Calu3 (cell line): ENCODE measurements at regions not wholly inside any gene's neighbourhood (a gene's known extent, or its start where the extent isn't known, plus 50 kb on each side); places are given as distances from the start of the nearest gene placed in this dataset.

Experiments used
- BruUV-seq: library from RNA; stranded (reverse); fragments of 400-500 nt; replicated peaks from 2 replicates; lab custom pipeline; 2021; lab: Mats Ljungman, UMichigan
- CTCF ChIA-PET: fragments of 300-600 bp; sonication (Branson Sonifier 250); formaldehyde crosslinking; loops from one replicate; lab custom pipeline; 2022; ENCODE audit warnings: antibody characterized with exemption; lab: Charles Lee
- DNase-seq: peaks from one replicate; pipeline ENCODE4 v3.0.0; 2022
- H3K27ac Mint-ChIP-seq: one replicate; pipeline ENCODE4 v1.8.0; 2022; ENCODE audit warnings: mixed read lengths; ENCODE audit not compliant: unreplicated experiment
- H3K27me3 Mint-ChIP-seq: one replicate; pipeline ENCODE4 v1.8.0; 2022; ENCODE audit warnings: mixed read lengths; ENCODE audit not compliant: unreplicated experiment
- H3K36me3 Mint-ChIP-seq: one replicate; pipeline ENCODE4 v1.8.0; 2022; ENCODE audit warnings: mild to moderate bottlenecking, moderate library complexity, mixed read lengths; ENCODE audit not compliant: insufficient read depth, unreplicated experiment
- H3K4me1 Mint-ChIP-seq: one replicate; pipeline ENCODE4 v1.8.0; 2022; ENCODE audit warnings: mild to moderate bottlenecking, low read depth, mixed read lengths; ENCODE audit not compliant: unreplicated experiment
- H3K4me3 Mint-ChIP-seq: one replicate; pipeline ENCODE4 v1.8.0; 2022; ENCODE audit warnings: mild to moderate bottlenecking, low read depth, moderate library complexity, mixed read lengths; ENCODE audit not compliant: unreplicated experiment
- H3K9me3 Mint-ChIP-seq: one replicate; pipeline ENCODE4 v1.8.0; 2022; ENCODE audit warnings: low read depth, mixed read lengths; ENCODE audit not compliant: unreplicated experiment
- intact Hi-C: fragments of 100-400 bp; cut with micrococcal nuclease; formaldehyde crosslinking; loops from one replicate; pipeline ENCODE4 v1.10.0; 2022; ENCODE audit not compliant: unreplicated experiment
- TF ChIP-seq, protein P1 (sequence below): fragments of 200-600 bp; IDR thresholded peaks from one replicate; pipeline ENCODE4 v1.8.0; 2022; ENCODE audit warnings: antibody characterized with exemption; ENCODE audit not compliant: unreplicated experiment

DNA sequence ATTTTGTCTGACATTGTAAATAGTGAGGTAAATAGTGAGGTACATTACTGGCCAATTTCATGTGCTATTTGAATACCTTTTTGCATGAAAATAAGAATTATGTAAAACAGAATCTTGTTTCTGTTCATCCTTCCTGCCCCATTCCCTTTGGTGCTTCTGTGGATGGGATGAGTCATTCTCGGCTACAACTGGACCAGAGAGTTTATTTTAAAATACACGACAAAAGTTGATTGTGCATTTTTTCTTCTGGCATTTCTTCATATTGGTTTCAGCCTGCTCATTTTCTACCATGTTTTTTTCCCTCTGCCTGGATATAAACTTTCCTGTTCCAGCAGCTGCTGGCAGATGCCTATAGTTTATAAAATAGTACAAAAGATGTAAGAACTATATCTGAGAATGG is 107.5 kb downstream of the CYSLTR2 start:
- no peak for DNase-seq
- TF ChIP-seq, protein P1, sequence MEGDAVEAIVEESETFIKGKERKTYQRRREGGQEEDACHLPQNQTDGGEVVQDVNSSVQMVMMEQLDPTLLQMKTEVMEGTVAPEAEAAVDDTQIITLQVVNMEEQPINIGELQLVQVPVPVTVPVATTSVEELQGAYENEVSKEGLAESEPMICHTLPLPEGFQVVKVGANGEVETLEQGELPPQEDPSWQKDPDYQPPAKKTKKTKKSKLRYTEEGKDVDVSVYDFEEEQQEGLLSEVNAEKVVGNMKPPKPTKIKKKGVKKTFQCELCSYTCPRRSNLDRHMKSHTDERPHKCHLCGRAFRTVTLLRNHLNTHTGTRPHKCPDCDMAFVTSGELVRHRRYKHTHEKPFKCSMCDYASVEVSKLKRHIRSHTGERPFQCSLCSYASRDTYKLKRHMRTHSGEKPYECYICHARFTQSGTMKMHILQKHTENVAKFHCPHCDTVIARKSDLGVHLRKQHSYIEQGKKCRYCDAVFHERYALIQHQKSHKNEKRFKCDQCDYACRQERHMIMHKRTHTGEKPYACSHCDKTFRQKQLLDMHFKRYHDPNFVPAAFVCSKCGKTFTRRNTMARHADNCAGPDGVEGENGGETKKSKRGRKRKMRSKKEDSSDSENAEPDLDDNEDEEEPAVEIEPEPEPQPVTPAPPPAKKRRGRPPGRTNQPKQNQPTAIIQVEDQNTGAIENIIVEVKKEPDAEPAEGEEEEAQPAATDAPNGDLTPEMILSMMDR: no peak
- Mint-ChIP-seq H3K9me3 (peaks cover 12% of the 10 kb centered on the region), H3K27ac (no peak overlapping the region), H3K36me3 (no peaks in the 10 kb centered on the region), H3K4me1 (no peaks in the 10 kb centered on the region), H3K27me3 (no peaks in the 10 kb centered on the region), H3K4me3 (no peak overlapping the region)
- intact Hi-C loops: loop anchor here (10.0 kb wide), 1 partner anchor 636 kb away; no protein-coding TSS in a partner anchor
- CTCF ChIA-PET: no interaction called here
- BruUV-seq: no TSS peak

DNA sequence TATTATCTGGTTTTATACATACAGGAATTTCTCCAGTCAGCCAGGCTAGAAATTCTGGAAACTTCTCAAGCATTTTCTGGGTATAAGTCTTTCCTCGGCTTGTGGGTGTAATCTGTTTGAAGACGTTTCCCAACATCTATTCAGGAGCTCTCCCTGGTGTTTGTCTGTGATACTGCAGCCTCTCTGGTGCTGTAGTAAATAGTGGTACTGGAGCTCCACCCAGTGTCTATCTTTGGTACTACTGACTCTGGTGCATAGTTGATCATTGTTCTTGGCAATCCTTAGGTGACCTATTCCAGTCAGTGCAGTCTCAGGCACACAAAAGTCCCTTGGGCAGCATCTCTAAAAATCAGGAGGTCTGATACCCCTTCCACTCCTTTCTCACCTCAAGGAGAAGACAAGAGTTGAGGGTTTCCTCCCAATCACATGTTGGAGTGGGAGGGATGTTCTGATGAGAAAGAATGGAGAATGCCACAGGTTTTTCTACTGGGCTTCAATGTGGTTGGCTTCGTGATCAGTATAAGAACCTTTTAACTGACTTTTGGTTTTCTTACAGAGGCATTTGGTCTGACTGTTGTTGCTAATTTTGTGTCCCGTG is 115.5 kb downstream of the CYSLTR2 start:
- BruUV-seq: no TSS peak
- Mint-ChIP-seq H3K27ac (peak overlapping the region; percentile 16), H3K36me3 (no peaks in the 10 kb centered on the region), H3K9me3 (peaks cover 11% of the 10 kb centered on the region), H3K4me1 (peaks cover 9% of the 10 kb centered on the region), H3K27me3 (no peaks in the 10 kb centered on the region), H3K4me3 (no peak overlapping the region)
- TF ChIP-seq, protein P1: peak; percentile 92
- CTCF ChIA-PET: interaction anchor here (1.1 kb wide), 2 partner anchors 173 to 435 kb away, joined by 5 to 7 read pairs; no protein-coding TSS in a partner anchor
- intact Hi-C loops: loop anchor here (1.0 to 10.0 kb wide), 4 partner anchors 117 to 644 kb away; partner anchors contain the start of gene CYSLTR2
- DNase-seq: peak; percentile 80

DNA sequence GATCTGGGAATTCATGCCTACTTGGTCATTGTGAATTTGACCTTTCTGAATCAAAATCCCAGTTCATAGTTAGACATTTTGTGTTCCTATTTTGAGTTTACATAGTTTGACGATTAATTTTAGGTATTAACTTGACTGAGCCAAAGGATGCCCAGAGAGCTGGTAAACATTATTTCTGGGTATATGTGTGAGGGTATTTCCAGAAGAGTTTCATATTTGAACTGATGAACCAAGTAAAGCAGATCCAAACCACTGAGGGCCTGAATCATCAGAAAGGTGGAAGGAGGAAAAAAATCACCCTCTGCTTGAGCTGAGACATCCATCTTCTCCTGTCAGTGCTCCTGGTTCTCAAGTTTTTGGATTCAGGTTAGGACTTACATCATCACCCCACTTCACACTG is 116.6 kb downstream of the CYSLTR2 start:
- H3K4me1 Mint-ChIP-seq: peaks cover 9% of the 10 kb centered on the region
- no peak overlapping the region for H3K27ac Mint-ChIP-seq
- H3K9me3 Mint-ChIP-seq: peaks cover 11% of the 10 kb centered on the region
- no peaks in the 10 kb centered on the region for H3K36me3 Mint-ChIP-seq
- no peaks in the 10 kb centered on the region for H3K27me3 Mint-ChIP-seq
- no peak overlapping the region for H3K4me3 Mint-ChIP-seq
- BruUV-seq: no TSS peak
- CTCF ChIA-PET: interaction anchor here (0.7 kb wide), 1 partner anchor 957 kb away, joined by 4 read pairs; no protein-coding TSS in a partner anchor
- TF ChIP-seq, protein P1: no peak
- DNase-seq: no peak
- intact Hi-C loops: no loop called here

DNA sequence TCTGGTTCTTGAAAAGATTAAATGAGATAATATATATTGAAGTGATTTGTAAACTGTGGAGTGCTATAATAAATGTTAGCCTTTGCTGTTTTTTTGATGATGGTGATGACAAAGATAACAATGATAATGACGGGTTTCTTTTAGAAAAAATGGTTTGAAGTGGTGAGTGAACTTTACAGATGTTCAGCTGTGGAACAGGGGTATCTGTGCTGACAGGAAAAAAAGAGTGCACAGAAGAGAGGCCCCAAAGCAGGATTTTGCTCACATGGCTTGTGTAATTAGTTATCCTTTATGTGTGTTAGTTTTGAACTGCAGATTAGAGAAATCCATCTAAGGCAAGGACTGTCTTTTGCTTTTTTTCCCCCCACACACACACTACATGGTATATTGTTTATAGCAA is 119.2 kb downstream of the CYSLTR2 start:
- intact Hi-C loops: no loop called here
- no peak for DNase-seq
- Mint-ChIP-seq H3K9me3 (peaks cover 6% of the 10 kb centered on the region), H3K4me1 (peaks cover 9% of the 10 kb centered on the region), H3K36me3 (no peaks in the 10 kb centered on the region), H3K4me3 (no peak overlapping the region), H3K27me3 (no peaks in the 10 kb centered on the region), H3K27ac (no peak overlapping the region)
- CTCF ChIA-PET: no interaction called here
- no TSS peak for BruUV-seq
- TF ChIP-seq, protein P1: no peak
